ENCODE measurements at regions not wholly inside any gene's neighbourhood (a gene's known extent, or its start where the extent isn't known, plus 50 kb on each side); places are given as distances from the start of the nearest gene placed in this dataset.
"Not testable (repeated sequence)": the region's sequence is repeated elsewhere in the genome, so short reads cannot be mapped to it uniquely, and the experiment has no call there.

DNA sequence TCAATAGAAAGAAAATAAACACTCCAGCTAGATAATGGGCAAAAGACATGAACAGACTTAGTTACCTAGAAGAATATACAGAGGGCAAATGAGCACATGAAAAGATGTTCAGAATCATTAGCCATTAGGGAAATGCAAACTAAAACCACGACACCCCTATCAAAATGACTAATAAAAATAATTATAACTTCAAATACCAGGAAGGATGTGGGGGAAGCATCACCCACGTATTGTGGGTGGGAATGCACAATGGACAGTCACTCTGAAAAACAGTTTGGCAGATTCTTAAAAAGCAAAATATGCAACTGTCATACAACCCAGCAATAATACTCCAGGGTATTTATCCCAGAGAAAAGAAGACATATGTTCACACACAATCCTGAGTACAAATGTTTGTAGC lies 92.6 kb downstream of the DLL1 start:
- no peak for DNase-seq (ENCODE audit: low read depth in 2 of 2)

DNA sequence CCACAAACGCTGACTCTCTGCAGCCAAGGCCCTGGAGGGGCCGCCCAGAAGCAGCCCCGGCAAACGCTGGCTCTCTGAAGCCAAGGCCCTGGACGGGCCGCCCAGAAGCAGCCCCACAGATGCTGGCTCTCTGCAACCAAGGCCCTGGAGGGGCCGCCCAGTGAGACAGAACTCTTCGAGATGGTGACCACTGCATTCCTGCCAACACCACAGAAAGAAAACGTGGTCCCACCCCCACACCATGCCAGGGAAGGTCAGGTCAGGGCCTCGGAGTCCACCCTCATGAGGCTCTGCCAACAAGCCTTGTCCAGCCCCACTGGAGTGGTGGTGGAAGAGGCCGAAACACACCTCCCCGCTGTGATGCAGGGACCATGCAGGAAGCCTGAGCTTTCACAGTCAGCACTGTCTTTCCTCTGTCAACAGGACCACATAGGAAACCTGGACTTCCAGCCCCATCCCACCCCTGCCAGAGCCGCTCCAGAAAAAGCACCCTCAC lies 97.5 kb downstream of the DLL1 start:
- no peak for DNase-seq (ENCODE audit: low read depth in 2 of 2)

DNA sequence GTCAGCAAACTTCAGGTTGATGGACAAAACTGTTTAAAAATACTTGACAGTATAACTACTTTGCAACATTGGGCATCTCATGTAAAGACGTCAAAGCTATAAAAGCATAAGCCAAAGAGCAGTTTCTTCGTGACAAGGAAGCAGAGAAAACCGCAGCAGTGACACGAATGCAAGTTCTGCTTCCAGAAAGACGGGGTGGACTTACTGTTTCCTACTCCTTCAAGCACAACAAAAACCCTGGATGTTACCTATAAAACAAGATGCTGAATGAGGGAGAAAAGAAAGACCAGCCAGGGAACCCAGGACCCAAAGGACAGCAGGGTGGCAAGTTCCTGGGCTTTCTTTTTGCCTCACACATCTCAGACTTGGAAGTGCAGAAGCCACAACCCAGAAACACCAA lies 98.0 kb downstream of the DLL1 start:
- DNase-seq (ENCODE audit: low read depth in 2 of 2), result no peak

- DNase-seq (ENCODE audit: low read depth in 2 of 2), result not testable (repeated sequence)
Observed at GRCh38 chr6:170192101-170192500, 98.8 kb downstream of the DLL1 start.

DNA sequence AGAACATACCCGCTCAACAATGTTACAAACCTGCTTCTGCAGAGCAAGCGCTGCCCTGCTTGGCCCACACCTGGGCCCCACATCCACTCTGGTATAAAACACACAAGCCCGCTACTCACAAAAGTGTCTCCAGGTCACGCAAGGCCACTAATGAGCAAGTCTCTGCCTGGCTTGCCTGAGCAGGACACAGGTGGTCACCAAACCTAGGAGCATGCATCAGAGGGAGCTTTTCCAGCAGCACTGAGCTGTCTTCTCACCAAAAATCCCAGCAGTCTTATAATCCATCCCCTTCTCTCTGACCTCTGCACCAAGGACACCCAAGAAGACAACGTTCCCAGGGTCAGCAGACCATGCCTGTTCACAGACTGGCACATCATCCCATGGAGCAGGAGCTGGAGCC lies 100.8 kb downstream of the DLL1 start:
- no peak for DNase-seq (ENCODE audit: low read depth in 2 of 2)

GRCh38 chr6:170189236-170189635 lies 101.6 kb downstream of the DLL1 start:
- DNase-seq (ENCODE audit: low read depth in 2 of 2), result no peak

DNA sequence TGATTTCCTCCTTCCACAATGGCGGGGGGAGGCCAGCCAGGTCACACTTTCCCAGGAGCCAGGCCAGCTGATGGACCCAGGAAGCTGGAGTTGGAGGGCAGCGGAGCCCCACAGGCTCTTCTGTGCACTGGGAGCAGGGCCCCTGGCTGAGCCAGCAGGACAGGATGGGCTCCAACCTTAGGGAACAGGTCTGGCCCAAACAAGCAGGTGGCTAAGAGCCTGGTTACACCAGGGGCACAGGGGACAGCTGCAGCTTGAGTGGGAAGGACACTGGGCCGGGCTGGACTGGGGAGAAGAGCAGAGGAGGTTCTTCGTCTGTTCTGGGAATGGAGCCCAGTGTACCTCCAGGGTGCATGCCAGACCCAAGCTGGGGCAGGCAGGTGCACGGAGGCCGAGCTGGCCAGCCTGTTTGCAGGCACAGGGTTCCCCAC lies 102.3 kb downstream of the DLL1 start:
- no peak for DNase-seq (ENCODE audit: low read depth in 2 of 2)

DNA sequence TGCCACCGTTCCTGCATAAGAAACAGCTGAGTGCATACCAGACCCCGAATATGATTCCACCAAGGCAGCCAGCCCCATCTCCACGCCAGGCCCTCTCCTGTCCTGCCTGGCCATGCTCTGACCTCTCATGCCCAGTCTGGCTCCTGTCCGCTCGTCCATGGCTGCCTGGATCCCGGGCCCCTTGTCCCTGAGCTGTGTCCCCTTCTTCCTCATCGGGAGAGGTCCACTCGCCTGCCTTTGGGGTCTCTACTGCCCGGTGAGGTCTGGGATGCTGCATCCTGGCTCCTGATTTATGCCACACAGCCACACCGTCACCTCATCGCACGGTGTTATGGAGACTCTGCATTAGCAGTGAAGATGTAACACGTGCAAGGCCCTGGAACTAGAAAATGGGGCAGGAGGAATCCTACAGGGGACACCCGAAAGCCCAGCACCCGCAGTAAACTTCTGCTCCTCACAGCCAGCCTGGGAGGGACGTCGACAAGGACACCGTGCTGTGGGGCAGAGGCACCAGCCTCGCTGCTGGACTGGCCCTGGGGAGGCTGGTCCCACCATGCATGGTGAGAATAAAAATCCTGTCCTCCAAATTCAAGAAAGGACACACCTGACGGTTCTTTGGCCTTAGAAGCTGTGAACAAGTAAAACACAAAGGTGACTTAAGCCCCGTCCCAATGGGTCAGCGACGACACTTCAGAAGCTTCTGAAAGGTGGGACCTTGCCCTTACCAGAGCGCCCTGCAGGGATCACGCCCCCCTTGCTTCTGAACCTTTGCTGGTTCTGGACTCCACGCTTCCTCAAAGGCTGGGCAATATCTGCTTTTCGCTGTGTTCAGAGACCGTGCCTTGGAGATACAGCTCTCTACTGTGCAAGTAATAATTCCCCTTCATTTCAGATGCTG lies 103.0 kb downstream of the DLL1 start:
- DNase-seq (ENCODE audit: low read depth in 2 of 2), result no peak

- no peak for DNase-seq (ENCODE audit: low read depth in 2 of 2)
Observed at GRCh38 chr6:170186941-170187668, 103.8 kb downstream of the DLL1 start.

GRCh38 chr6:170186006-170186935 lies 104.6 kb downstream of the DLL1 start:
- DNase-seq (ENCODE audit: low read depth in 2 of 2), result no peak

DNA sequence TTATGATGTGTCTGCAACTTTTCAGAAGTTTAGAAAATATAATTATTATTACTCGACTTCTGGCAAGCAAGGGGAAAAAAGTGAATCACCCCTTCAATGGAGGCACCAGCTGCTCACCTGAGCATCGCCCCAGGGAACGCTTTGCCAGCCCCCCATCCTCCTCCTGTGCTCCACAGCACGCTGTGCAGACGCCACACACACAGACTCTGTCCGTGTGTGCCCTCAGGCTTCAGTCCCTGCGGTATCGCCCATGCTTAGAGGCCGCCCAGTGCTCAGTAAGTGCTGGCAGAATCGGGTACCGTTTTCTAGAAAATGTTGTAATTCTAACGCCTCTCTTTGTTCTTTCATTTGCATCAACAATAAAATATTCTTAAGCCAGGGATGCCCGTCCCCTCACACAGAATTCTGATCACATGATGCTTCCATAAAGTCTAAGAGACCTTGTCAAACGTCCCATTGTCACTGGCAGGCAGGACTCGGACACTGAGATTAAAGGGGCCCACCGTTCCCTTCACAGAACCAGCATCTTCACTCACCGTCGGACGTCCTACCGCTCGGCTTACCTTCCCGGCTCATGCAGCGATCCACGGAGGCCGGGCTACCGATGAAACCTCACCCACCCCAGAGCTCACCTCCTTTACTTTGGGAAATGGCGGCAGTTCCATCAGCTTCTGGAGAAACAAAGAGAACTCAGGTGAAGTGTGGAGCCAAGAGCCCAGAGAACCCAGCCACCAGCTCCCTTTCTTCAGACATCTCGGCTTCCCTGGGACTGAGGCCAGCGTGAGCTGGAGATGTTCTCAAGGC lies 105.5 kb downstream of the DLL1 start:
- no peak for DNase-seq (ENCODE audit: low read depth in 2 of 2)

GRCh38 chr6:170184316-170184715 lies 106.6 kb downstream of the DLL1 start:
- no peak for DNase-seq (ENCODE audit: low read depth in 2 of 2)

GRCh38 chr6:170183521-170183920 lies 107.4 kb downstream of the DLL1 start:
- no peak for DNase-seq (ENCODE audit: low read depth in 2 of 2)

DNA sequence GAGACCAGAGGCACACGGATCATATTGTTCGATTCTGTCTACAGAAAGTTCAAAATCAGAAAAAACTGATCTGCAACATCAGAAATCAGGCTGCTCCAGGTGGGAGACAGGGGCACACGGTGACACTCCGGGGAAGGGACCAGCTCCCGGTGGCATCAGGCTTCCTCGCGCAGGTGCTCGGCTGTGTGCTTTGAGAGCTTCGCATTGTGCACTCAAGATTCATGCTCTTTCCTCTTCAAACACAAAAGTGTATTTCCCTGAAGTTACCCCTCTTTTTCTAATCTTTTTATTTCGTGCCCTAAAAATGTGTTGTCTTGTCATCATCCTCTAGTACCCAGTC lies 108.1 kb downstream of the DLL1 start:
- DNase-seq (ENCODE audit: low read depth in 2 of 2), result no peak

DNA sequence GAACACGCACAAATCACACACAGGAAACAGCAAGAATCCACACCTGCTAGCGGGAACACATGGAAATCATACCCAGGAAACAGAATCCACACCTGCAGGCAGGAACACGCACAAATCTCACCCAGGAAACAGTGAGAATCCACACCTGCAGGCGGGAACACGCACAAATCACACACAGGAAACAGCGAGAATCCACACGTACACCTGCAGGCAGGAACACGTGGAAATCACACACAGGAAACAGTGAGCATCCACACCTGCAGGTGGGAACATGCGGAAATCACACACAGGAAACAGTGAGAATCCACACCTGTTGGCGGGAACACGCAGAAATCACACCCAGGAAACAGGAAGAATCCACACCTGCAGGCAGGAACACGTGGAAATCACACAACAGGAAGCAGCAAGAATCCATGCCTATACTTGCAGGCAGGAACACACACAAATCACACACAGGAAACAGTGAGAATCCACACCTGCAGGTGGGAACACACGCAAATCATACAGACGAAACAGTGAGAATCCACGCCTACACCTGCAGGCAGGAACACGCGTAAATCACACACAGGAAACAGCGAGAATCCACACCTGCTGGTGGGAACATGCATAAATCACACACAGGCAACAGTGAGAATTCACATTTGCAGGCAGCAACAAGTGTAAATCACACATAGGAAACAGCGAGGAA lies 108.6 kb downstream of the DLL1 start:
- no peak for DNase-seq (ENCODE audit: low read depth in 2 of 2)

DNA sequence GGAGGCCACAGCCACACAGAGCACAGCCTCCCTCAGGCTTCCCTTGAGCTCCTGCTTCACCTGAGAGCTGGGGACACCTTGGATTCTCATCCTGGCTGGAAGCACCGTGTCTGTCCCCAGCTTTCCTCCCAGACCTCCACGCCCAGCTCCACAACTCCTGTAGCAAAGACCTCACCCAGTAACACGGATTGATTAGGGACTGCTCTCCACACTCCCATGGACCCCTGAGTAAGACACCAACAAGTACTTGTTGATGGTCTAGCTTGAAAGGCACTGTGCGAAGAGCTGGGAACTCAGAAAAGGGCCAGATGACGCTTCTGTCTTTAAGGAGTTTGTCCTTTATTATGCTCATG lies 109.6 kb downstream of the DLL1 start:
- DNase-seq (ENCODE audit: low read depth in 2 of 2), result no peak

GRCh38 chr6:170180671-170181337 lies 110.1 kb downstream of the DLL1 start:
- DNase-seq (ENCODE audit: low read depth in 2 of 2), result no peak

DNA sequence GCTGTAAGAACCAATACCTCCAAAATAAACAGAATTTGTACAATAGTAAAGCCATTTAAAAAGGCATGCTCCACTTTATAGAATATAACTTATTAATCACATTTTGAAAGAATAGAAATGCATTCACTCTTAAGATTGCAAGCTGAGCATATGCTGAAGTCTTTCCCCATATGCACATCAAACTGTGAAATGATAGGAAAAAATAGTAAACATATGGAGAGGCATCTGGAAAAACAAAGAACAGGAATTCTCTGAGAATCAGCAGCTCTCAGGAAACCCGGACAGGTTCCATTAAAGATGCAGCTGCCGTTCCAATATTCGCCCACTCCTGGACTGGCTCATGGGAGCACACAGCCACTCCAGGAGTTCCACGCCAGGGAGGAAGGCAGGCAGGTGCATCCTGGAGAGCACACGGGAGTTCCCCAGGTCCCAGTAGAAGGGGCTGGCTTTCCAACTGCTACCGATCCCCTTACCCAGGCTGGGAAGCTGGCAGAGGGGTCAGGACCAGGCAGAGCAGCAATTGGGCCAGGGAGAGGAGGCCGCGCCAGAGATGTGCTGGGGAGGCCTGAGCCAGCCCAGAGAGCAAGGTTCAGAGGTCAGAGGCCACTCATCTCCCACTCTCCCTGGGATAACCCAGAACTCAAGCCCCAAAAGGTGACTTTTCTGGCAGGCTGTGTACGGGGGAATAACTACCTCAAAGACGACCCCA lies 111.1 kb downstream of the DLL1 start:
- DNase-seq (ENCODE audit: low read depth in 2 of 2), result no peak

Measured in stimulated activated CD8-positive, alpha-beta memory T cell treated with anti-CD3 and anti-CD28 coated beads, Interleukin-2, amount 100 ng/mL, for 48 hours (primary cell).